HG03378 (cell line): ENCODE measurements at regions not wholly inside any gene's neighbourhood (a gene's known extent, or its start where the extent isn't known, plus 50 kb on each side); places are given as distances from the start of the nearest gene placed in this dataset.
"Not testable (repeated sequence)": the region's sequence is repeated elsewhere in the genome, so short reads cannot be mapped to it uniquely, and the experiment has no call there.

Experiments used
- ATAC-seq: cut with Tn5 transposase; IDR thresholded peaks from one replicate; pipeline ENCODE4 v1.9.1; 2021; ENCODE audit warnings: mild to moderate bottlenecking, moderate library complexity; ENCODE audit not compliant: unreplicated experiment

DNA sequence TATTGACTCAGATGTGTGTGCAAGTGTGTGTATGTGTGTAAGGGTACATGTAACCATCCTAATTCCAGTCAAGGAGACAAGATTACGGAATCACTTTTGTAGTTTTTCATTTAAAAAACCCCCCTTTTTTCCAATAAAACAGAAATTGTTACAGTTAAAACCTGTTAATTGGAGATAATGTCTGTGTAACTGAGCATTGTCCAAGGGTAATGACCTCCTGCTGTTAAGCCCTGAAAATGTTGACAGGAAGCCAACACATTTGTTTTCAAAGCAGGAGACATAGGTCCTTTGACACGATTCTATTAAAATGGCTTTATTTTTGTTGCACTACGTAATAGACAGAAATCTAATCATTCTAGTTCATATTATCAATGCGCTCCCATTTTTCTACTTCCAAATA lies 457.3 kb upstream of the ARRDC3 start:
- no peak for ATAC-seq

- no peak for ATAC-seq
Observed at GRCh38 chr5:91839721-91840120, 456.6 kb upstream of the ARRDC3 start.

DNA sequence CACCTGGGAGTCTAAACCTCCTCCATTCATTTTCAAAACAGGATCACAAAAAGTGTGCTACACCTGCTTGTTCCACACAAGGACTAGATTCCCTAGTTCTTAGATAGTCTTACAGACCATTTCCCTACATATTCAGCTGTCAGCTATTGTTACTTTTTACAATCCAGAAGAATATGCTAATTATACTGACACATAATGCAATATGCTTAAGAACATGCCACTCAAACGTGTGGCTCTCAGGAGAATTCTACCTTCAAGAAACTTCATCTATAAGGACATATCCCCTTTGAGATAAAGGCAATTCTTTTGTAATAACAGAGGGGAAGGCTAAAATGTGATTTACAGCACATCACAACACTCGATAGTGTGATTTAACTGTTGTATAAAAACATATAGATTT lies 456.1 kb upstream of the ARRDC3 start:
- no peak for ATAC-seq

- no peak for ATAC-seq
Observed at GRCh38 chr5:91830361-91830953, 447.3 kb upstream of the ARRDC3 start.

GRCh38 chr5:91825618-91826017 lies 442.5 kb upstream of the ARRDC3 start:
- ATAC-seq, result no peak

DNA sequence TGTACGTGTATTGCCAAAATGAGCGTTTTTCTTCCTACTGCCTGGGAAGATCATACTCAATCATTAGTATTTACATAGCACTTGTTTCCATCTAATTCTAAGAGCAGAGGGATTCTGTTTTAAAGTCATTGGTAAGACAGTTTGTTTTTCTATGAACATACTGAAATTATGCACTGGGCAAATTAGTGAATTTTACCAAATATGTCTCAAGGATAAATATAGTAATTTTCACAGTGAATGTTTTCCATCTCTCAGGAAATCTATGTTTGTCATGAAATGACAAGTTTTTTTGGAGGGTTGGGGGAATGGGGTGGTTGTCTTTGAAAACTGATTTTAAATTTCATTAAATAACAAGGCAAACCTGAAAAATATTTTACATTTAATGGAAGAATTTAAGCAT lies 441.3 kb upstream of the ARRDC3 start:
- ATAC-seq, result no peak

DNA sequence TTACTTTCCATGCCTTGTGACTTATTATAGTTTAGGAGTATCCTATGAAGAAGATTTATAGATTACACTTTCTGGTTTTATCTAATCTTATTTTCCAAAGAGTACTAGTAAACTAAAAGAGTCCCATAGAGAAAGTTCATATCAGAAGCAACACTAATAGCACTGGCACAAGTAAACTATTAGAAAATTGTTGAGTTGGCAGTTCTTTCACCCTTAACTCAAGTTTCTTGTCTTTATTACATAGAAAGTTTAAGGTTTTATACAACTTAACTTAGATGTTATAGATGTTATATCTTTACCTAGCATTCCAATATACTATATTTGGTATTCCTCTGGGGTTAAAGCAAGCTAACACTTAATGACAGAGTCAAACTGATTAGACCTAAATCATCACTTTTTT lies 437.8 kb upstream of the ARRDC3 start:
- no peak for ATAC-seq

- ATAC-seq, result no peak
Observed at GRCh38 chr5:91816681-91817080, 433.6 kb upstream of the ARRDC3 start.

GRCh38 chr5:91797576-91797975 lies 414.5 kb upstream of the ARRDC3 start:
- no peak for ATAC-seq

GRCh38 chr5:91794856-91795548 lies 411.9 kb upstream of the ARRDC3 start:
- no peak for ATAC-seq

GRCh38 chr5:91794455-91794854 lies 411.3 kb upstream of the ARRDC3 start:
- ATAC-seq, result no peak

DNA sequence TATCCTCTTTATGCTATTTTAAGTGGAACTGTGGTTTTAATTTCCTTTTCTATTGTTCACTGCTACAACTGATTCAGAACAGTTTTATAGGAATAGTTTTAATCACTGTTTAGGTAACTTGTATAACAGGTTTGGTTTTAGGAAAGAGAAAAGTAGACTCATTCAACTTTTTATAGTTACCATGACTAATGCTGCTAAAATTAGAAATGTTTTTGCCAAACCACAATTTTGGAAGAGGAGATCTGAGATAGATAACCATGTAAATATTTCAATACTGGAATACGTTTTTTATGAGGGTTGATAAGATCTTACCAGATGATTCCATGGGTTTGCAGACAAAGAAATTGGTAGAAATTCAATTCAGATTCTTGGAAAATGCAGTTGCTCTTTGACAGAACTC lies 404.6 kb upstream of the ARRDC3 start:
- ATAC-seq, result no peak

DNA sequence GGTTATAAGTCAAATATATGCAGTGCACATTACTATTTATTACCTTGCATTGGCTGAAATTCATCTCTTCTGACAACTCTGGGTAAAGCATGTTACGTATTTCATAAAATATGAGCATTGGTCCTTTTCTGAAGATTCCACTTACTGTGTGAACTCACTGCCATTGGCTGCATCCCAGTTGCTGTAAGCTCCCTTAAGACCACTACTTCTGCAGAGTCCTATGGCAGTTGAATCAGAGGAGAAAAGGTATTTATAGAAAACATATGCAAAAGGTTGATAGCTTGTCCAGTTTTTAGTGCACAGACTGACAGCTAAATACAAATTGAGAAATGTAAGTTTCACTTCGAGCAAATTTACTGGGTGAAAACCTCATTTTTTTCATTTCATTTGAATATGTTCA lies 394.6 kb upstream of the ARRDC3 start:
- ATAC-seq, result no peak

DNA sequence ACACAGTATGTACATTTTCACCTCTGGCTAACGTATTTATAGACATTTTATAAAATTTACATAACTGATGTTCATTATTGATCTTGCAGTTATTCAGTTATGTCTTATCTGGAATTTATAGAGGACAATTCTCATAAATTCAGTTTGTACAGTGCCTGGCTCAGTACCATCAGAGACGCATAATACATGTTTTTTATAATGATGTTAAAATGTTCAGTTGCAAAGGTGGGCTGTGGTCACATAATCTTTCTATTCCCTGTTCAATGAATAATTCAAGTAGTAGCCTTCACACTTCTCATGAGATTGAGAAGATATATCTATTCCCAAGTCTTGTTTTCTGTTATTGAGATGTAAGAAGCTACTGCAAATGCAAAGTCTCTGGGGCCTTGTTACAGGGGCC lies 393.1 kb upstream of the ARRDC3 start:
- ATAC-seq, result no peak

- ATAC-seq, result no peak
Observed at GRCh38 chr5:91770400-91770799, 387.3 kb upstream of the ARRDC3 start.

GRCh38 chr5:91757383-91757782 lies 374.3 kb upstream of the ARRDC3 start:
- ATAC-seq, result not testable (repeated sequence)

GRCh38 chr5:91754990-91755389 lies 371.9 kb upstream of the ARRDC3 start:
- ATAC-seq, result no peak

- not testable (repeated sequence) for ATAC-seq
Observed at GRCh38 chr5:91744470-91744869, 361.4 kb upstream of the ARRDC3 start.

DNA sequence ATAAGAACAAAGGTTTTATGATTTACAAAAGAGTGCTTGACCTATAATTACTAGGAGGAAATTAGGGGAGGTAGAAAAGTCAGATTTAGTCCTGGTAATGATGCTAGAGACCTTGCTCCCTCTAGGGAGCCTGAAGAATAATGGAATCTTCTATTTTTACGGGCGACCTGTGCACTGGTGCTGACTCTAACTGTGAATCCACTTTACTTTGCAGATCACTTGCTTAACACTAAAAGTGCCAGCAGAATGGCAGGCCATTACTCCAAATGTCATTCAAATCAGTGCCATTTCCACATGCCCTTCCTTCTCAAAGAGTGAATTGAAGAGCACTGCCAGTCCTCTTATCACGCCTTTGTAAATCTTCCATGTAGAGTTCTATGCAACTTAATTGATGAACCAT lies 359.4 kb upstream of the ARRDC3 start:
- ATAC-seq, result no peak

DNA sequence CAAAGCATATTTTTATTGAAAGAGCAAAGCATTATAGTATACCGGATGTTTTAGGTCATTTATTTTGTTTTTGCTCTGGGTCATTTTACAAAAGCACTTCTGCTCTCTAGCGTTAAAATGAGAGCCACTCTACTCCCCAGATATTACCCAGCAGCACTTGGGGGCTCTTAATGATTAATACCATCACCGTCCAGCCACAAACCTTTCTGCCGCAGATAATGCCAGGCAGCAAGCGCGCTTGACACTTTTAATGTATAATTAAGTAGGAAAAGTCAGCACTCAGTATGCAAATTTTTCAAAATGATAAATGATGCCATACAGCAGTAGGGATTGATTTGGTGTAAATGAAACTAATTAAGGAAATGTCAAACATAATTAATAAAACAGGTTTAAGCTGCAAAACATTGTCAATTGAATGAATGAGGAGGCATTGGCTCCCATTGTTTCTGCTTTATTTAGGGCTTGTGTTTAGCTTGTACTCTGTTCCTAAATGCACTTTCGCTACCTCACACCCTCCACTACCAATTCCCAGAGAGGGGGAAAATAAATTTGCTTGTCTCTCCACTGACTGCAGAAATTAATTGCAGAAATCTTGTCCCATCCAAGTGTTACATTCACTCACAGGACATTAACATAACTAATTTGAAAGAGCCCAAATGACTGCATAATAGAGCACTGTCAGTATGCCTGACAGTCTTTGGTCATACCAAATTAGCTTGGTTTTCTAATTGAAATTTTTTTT lies 358.8 kb upstream of the ARRDC3 start:
- no peak for ATAC-seq

DNA sequence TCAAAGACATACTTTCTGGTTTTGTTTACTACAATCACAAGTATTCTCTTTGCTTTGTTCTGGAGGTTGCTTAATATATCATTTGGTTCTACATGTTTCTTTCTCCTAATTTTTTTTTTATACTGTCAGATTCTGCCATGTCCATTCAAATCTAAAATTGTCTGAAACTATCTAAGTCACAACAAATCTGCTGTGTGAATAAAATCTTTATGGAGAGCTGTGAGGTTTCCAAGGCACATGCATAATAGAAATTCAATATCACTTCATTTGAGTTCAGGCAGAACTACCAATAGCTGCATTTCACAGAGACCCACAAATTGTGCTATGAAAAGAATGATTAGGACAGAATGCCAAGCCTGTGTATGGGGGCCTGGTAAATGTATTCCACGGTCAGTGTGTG lies 346.9 kb upstream of the ARRDC3 start:
- no peak for ATAC-seq

- ATAC-seq, result no peak
Observed at GRCh38 chr5:91727463-91727862, 344.3 kb upstream of the ARRDC3 start.
